ENCODE measurements at regions not wholly inside any gene's neighbourhood (a gene's known extent, or its start where the extent isn't known, plus 50 kb on each side); places are given as distances from the start of the nearest gene placed in this dataset.

GRCh38 chr10:61251089-61251488 is 202.1 kb downstream of the TMEM26 start:
- H3K27ac ChIP-seq = no peak overlapping the region
- ChIA-PET POLR2A (ENCODE audit: low non-redundant PET) (no interaction called here), CTCF (no interaction called here)
- no peak for TF ChIP-seq CTCF (conservative IDR thresholded peaks at IDR 0.05; ENCODE audit: low read depth)
- no peak for DNase-seq (ENCODE audit: low spot score)

- no peak for TF ChIP-seq CTCF (conservative IDR thresholded peaks at IDR 0.05; ENCODE audit: low read depth)
- ChIA-PET POLR2A (ENCODE audit: low non-redundant PET) (no interaction called here), CTCF (no interaction called here)
- no peak for DNase-seq (ENCODE audit: low spot score)
- no peak overlapping the region for H3K27ac ChIP-seq
These were observed 203.1 kb downstream of the TMEM26 start for GRCh38 chr10:61250131-61250530.

- ChIA-PET POLR2A (ENCODE audit: low non-redundant PET) (no interaction called here), CTCF (no interaction called here)
- no peak for TF ChIP-seq CTCF (conservative IDR thresholded peaks at IDR 0.05; ENCODE audit: low read depth)
- no peak overlapping the region for H3K27ac ChIP-seq
- DNase-seq (ENCODE audit: low spot score) = no peak
These were observed 205.2 kb downstream of the TMEM26 start for GRCh38 chr10:61248013-61248412.

GRCh38 chr10:61244261-61244775 is 208.9 kb downstream of the TMEM26 start:
- POLR2A ChIA-PET (ENCODE audit: low non-redundant PET) = no interaction called here
- no peak for TF ChIP-seq CTCF (conservative IDR thresholded peaks at IDR 0.05; ENCODE audit: low read depth)
- H3K27ac ChIP-seq = no peak overlapping the region
- DNase-seq (ENCODE audit: low spot score) = no peak
- CTCF ChIA-PET = interaction anchor here (0.6 kb wide), 1 partner anchor 19 kb away, joined by 3 read pairs; no protein-coding TSS in a partner anchor

- CTCF ChIA-PET = interaction anchor here (0.6 to 0.7 kb wide), 2 partner anchors 14 to 1429 kb away, joined by 3 read pairs; no protein-coding TSS in a partner anchor
- no peak for TF ChIP-seq CTCF (conservative IDR thresholded peaks at IDR 0.05; ENCODE audit: low read depth)
- no peak overlapping the region for H3K27ac ChIP-seq
- POLR2A ChIA-PET (ENCODE audit: low non-redundant PET) = no interaction called here
- no peak for DNase-seq (ENCODE audit: low spot score)
These were observed 220.4 kb downstream of the TMEM26 start for GRCh38 chr10:61232780-61233179.

- POLR2A ChIA-PET (ENCODE audit: low non-redundant PET) = no interaction called here
- H3K27ac ChIP-seq = no peak overlapping the region
- CTCF ChIA-PET = no interaction called here
- no peak for DNase-seq (ENCODE audit: low spot score)
- TF ChIP-seq CTCF (conservative IDR thresholded peaks at IDR 0.05; ENCODE audit: low read depth) = no peak
These were observed 227.2 kb downstream of the TMEM26 start for GRCh38 chr10:61225939-61226338.

Data from RWPE1 (cell line).